OCI-LY7 (cell line): ENCODE measurements at regions not wholly inside any gene's neighbourhood (a gene's known extent, or its start where the extent isn't known, plus 50 kb on each side); places are given as distances from the start of the nearest gene placed in this dataset.

Source experiments
- BruUV-seq: library from RNA; stranded (reverse); fragments of 400-500 nt; replicated peaks from 2 replicates; lab custom pipeline; 2021; lab: Mats Ljungman, UMichigan
- CTCF ChIA-PET: fragments of 300-600 bp; sonication (Branson Sonifier 250); formaldehyde crosslinking; loops from one replicate; lab custom pipeline; 2022; ENCODE audit warnings: antibody characterized with exemption; ENCODE audit not compliant: unreplicated experiment; lab: Charles Lee
- POLR2A ChIA-PET: fragments of 300-600 bp; sonication (Branson Sonifier 250); formaldehyde crosslinking; loops from one replicate; lab custom pipeline; 2022; ENCODE audit warnings: antibody characterized with exemption; lab: Charles Lee
- DNase-seq: peaks from one replicate; pipeline ENCODE4 v3.0.0-alpha.2; 2015; ENCODE audit warnings: low spot score
- H2AFZ ChIP-seq: fragments of 200-600 bp; sonication (generic), shearing (Covaris generic); 2 replicates; pipeline ENCODE4 v1.6.1; 2014; ENCODE audit warnings: mild to moderate bottlenecking, antibody characterized with exemption, low read length, moderate library complexity
- H3K27ac ChIP-seq: fragments of 200-600 bp; sonication (generic); 2 replicates; pipeline ENCODE4 v1.5.1; 2014; ENCODE audit warnings: mixed run types, low read depth, mild to moderate bottlenecking, moderate library complexity, low read length, inconsistent platforms; ENCODE audit not compliant: poor library complexity, severe bottlenecking
- H3K36me3 ChIP-seq: fragments of 200-600 bp; sonication (generic); 2 replicates; pipeline ENCODE4 v1.6.1; 2014; ENCODE audit warnings: mild to moderate bottlenecking, antibody characterized with exemption, low read length, moderate library complexity, mixed read lengths; ENCODE audit not compliant: insufficient read depth
- H3K4me1 ChIP-seq: fragments of 200-600 bp; sonication (generic); 2 replicates; pipeline ENCODE4 v1.5.1; 2014; ENCODE audit warnings: mild to moderate bottlenecking, low read length; ENCODE audit not compliant: insufficient read depth, poor library complexity, severe bottlenecking
- H3K4me2 ChIP-seq: fragments of 200-600 bp; sonication (generic); 2 replicates; pipeline ENCODE4 v1.6.1; 2014; ENCODE audit warnings: mild to moderate bottlenecking, low read length
- H3K4me3 ChIP-seq: fragments of 200-600 bp; sonication (generic); 2 replicates; pipeline ENCODE4 v1.5.1; 2014; ENCODE audit warnings: mild to moderate bottlenecking, low read depth, low read length; ENCODE audit not compliant: poor library complexity, severe bottlenecking
- H3K79me2 ChIP-seq: fragments of 200-600 bp; sonication (generic); 2 replicates; pipeline ENCODE4 v1.6.1; 2016; ENCODE audit warnings: low read depth, mild to moderate bottlenecking, low read length, moderate library complexity, mixed read lengths; ENCODE audit not compliant: insufficient read depth
- H3K9me2 ChIP-seq: fragments of 200-600 bp; sonication (generic); 2 replicates; pipeline ENCODE4 v1.6.1; 2016; ENCODE audit warnings: mild to moderate bottlenecking, low read length, mixed read lengths; ENCODE audit not compliant: insufficient read depth
- H3K9me3 ChIP-seq: fragments of 200-600 bp; sonication (generic); 2 replicates; pipeline ENCODE4 v1.6.1; 2014; ENCODE audit warnings: mild to moderate bottlenecking, mixed run types, low read length, mixed read lengths
- H4K20me1 ChIP-seq: fragments of 200-600 bp; sonication (generic); 2 replicates; pipeline ENCODE4 v1.6.1; 2014; ENCODE audit warnings: mild to moderate bottlenecking, antibody characterized with exemption, low read length, moderate library complexity, mixed read lengths; ENCODE audit not compliant: insufficient read depth
- EZH2phosphoT487 ChIP-seq: fragments of 200-600 bp; sonication (generic); IDR thresholded peaks from 2 replicates; pipeline ENCODE4 v1.6.1; 2018; ENCODE audit warnings: low read depth, borderline replicate concordance, mild to moderate bottlenecking, mixed run types, antibody characterized with exemption, low read length, moderate library complexity, mixed read lengths
- intact Hi-C: fragments of 100-400 bp; cut with micrococcal nuclease; formaldehyde crosslinking; loops from one replicate; pipeline ENCODE4 v1.10.0; 2022; ENCODE audit not compliant: unreplicated experiment
- TF ChIP-seq, protein P1 (sequence below): fragments of 200-600 bp; sonication (generic); conservative IDR thresholded peaks from 2 replicates; pipeline ENCODE4 v1.5.1; 2014; ENCODE audit warnings: mild to moderate bottlenecking, antibody characterized with exemption, low read length, moderate library complexity, mixed read lengths

DNA sequence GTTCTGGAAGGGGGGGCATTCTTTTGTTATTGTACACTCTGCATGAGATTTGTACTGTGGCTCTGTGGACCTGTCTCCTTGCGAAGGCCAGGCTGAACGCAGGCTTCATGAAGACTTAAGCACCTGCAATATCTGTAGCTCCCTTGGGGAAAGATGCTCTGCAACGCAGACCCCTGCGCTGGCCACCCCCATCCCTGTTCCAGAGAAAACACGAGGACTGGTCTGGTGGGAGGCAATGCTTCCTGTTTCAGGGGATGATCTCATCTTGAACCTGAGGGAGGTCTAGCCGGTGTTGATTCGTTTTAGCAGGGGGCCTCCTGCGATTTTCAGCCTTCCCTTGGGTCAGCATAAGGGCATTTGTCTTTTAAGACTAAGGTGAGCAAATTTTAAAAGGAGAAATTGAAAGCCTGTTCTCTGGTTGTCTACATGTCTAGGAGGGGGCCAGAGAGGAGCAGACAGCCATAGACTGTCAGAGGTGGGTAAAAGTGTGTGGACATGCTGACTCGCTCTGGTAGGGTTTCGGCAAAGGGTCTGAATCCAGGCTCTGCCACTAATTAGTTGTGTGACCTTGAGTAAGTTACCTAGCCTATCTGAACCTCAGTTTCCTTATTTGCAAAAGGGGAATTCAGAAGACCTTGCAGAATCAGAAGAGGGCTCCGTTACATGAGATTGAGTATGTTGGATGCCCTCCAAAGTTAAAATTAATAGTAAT is 80.9 kb upstream of the RASGRF1 start:
- no peak overlapping the region for H2AFZ ChIP-seq
- intact Hi-C loops, result no loop called here
- TF ChIP-seq, protein P1, sequence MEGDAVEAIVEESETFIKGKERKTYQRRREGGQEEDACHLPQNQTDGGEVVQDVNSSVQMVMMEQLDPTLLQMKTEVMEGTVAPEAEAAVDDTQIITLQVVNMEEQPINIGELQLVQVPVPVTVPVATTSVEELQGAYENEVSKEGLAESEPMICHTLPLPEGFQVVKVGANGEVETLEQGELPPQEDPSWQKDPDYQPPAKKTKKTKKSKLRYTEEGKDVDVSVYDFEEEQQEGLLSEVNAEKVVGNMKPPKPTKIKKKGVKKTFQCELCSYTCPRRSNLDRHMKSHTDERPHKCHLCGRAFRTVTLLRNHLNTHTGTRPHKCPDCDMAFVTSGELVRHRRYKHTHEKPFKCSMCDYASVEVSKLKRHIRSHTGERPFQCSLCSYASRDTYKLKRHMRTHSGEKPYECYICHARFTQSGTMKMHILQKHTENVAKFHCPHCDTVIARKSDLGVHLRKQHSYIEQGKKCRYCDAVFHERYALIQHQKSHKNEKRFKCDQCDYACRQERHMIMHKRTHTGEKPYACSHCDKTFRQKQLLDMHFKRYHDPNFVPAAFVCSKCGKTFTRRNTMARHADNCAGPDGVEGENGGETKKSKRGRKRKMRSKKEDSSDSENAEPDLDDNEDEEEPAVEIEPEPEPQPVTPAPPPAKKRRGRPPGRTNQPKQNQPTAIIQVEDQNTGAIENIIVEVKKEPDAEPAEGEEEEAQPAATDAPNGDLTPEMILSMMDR, result no peak
- TF ChIP-seq EZH2phosphoT487, result no peak
- H3K27ac ChIP-seq, result no peak overlapping the region
- H3K4me3 ChIP-seq, result no peak overlapping the region
- CTCF ChIA-PET, result no interaction called here
- DNase-seq, result no peak
- no peaks in the 10 kb centered on the region for H4K20me1 ChIP-seq
- POLR2A ChIA-PET, result no interaction called here
- no peaks in the 10 kb centered on the region for H3K9me2 ChIP-seq
- no peaks in the 10 kb centered on the region for H3K4me1 ChIP-seq
- H3K79me2 ChIP-seq, result no peaks in the 10 kb centered on the region
- H3K4me2 ChIP-seq, result no peak overlapping the region
- H3K36me3 ChIP-seq, result no peaks in the 10 kb centered on the region
- no TSS peak for BruUV-seq
- no peaks in the 10 kb centered on the region for H3K9me3 ChIP-seq

DNA sequence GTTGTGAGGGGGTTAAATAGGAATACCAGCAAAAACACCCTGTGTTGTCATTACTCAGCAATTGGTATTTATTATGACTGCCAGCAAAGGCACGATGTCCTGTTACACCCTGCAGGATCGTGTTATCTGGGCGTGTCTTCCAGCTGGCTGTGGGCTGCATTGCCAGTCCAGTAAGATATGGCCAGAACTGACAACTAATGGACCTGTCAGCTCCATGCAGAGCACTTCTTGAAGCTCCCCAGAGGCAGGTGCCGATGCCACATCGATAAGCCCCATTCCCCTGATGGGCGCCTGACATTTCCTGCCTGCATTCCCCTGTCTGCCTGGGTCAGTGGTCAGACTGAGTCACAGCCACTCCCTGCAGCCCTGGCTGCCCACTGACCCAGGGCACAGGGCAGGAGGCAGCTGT is 79.7 kb upstream of the RASGRF1 start:
- Histone ChIP-seq H2AFZ (no peak overlapping the region), H3K9me3 (no peaks in the 10 kb centered on the region), H3K36me3 (no peaks in the 10 kb centered on the region), H3K4me3 (no peak overlapping the region), H3K4me2 (no peak overlapping the region), H4K20me1 (no peaks in the 10 kb centered on the region), H3K79me2 (no peaks in the 10 kb centered on the region), H3K9me2 (no peaks in the 10 kb centered on the region), H3K27ac (no peak overlapping the region), H3K4me1 (peaks cover 4% of the 10 kb centered on the region)
- ChIA-PET CTCF (no interaction called here), POLR2A (no interaction called here)
- intact Hi-C loops, result no loop called here
- TF ChIP-seq, protein P1, result no peak
- no peak for TF ChIP-seq EZH2phosphoT487
- BruUV-seq, result no TSS peak
- no peak for DNase-seq

DNA sequence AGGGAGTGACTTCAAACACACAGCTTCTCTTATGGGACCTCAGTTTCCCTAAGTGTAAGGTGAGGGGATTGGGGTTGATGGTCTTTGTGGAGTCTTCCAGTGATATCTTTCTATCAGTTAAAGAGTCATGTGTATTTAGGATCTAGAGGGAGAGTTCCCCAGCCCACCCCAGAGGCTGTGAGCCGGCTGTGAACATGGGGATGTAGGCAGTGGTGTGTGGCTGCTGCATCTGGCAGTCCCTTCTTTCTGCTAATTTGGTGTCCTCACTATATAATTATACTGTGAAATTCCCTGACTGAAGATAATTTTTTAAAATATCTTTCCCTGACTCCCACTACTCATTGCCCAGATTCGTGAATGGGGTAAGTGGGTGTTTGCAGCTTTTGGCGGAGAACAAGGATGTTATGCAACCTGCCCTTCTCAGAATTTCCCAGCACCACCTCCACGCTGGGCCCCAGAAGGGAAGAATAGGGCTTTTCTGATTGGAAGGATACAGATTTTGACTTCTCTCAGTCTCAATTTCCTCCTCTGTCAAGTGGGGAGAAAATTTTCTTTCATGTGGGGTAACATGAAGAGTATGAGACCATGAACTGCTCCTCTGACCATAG is 79.0 kb upstream of the RASGRF1 start:
- Histone ChIP-seq H3K4me1 (peaks cover 4% of the 10 kb centered on the region), H2AFZ (no peak overlapping the region), H4K20me1 (no peaks in the 10 kb centered on the region), H3K9me2 (no peaks in the 10 kb centered on the region), H3K36me3 (no peaks in the 10 kb centered on the region), H3K27ac (no peak overlapping the region), H3K4me2 (no peak overlapping the region), H3K4me3 (no peak overlapping the region), H3K79me2 (no peaks in the 10 kb centered on the region), H3K9me3 (no peaks in the 10 kb centered on the region)
- no TSS peak for BruUV-seq
- CTCF ChIA-PET, result no interaction called here
- no peak for DNase-seq
- no peak for TF ChIP-seq EZH2phosphoT487
- TF ChIP-seq, protein P1, result no peak
- POLR2A ChIA-PET, result no interaction called here
- intact Hi-C loops, result no loop called here
